Mesenchymal stem cell (in vitro differentiated cells and primary cell): ENCODE measurements at regions not wholly inside any gene's neighbourhood (a gene's known extent, or its start where the extent isn't known, plus 50 kb on each side); places are given as distances from the start of the nearest gene placed in this dataset.

Source experiments
- DNase-seq: peaks from one replicate; pipeline ENCODE4 v3.0.0-alpha.2; 2013
- H2AFZ ChIP-seq: one replicate; pipeline ENCODE4 v1.6.1; 2013; ENCODE audit warnings: low read depth, mild to moderate bottlenecking, control low read depth, inconsistent platforms, low read length, moderate library complexity
- H2AK5ac ChIP-seq: 2 replicates; pipeline ENCODE4 v1.6.1; 2013; ENCODE audit warnings: low read length, moderate library complexity, mild to moderate bottlenecking, inconsistent platforms; ENCODE audit not compliant: severe bottlenecking
- H2BK120ac ChIP-seq: one replicate; pipeline ENCODE4 v1.6.1; 2013; ENCODE audit warnings: low read depth, mild to moderate bottlenecking, inconsistent platforms, low read length, moderate library complexity
- H2BK12ac ChIP-seq, 2 experiments: one replicate each; pipeline ENCODE4 v1.6.1; 2013; ENCODE audit warnings: inconsistent platforms in 2 of 2, low read length in 2 of 2, mild to moderate bottlenecking in 2 of 2, moderate library complexity in 2 of 2, control low read depth in 1 of 2
- H2BK15ac ChIP-seq: one replicate; pipeline ENCODE4 v1.6.1; 2013; ENCODE audit warnings: mild to moderate bottlenecking, low read depth, inconsistent platforms; ENCODE audit not compliant: poor library complexity, severe bottlenecking
- H2BK5ac ChIP-seq: 2 replicates; pipeline ENCODE4 v1.6.1; 2013; ENCODE audit warnings: low read depth, mild to moderate bottlenecking, low read length, control low read depth, inconsistent platforms; ENCODE audit not compliant: poor library complexity, severe bottlenecking
- H3K14ac ChIP-seq, 2 experiments: one replicate each; pipeline ENCODE4 v1.6.1; 2013; ENCODE audit warnings: inconsistent platforms in 2 of 2, low read length in 2 of 2, control low read depth in 1 of 2, mild to moderate bottlenecking in 1 of 2, moderate library complexity in 1 of 2
- H3K18ac ChIP-seq, 2 experiments: one replicate each; pipeline ENCODE4 v1.6.1; 2013; ENCODE audit warnings: inconsistent platforms in 2 of 2, low read length in 2 of 2, control low read depth in 1 of 2, low read depth in 1 of 2, mild to moderate bottlenecking in 1 of 2
- H3K23ac ChIP-seq, 2 experiments: one replicate each; pipeline ENCODE4 v1.6.1; 2013; ENCODE audit warnings: inconsistent platforms in 2 of 2, low read length in 2 of 2, mild to moderate bottlenecking in 2 of 2, moderate library complexity in 2 of 2, control low read depth in 1 of 2
- H3K27ac ChIP-seq: 2 replicates; pipeline ENCODE4 v1.5.1; 2013; ENCODE audit warnings: mild to moderate bottlenecking, moderate library complexity, low read length, control low read depth, inconsistent platforms; ENCODE audit not compliant: poor library complexity, severe bottlenecking
- H3K27me3 ChIP-seq, 2 experiments: 2 replicates each; pipeline versions ENCODE4 v1.6.1 to v1.7.0; 2013; ENCODE audit warnings: low read length in 2 of 2, mild to moderate bottlenecking in 2 of 2, moderate library complexity in 2 of 2, control low read depth in 1 of 2, inconsistent platforms in 1 of 2; ENCODE audit not compliant: control insufficient read depth in 1 of 2, insufficient read depth in 1 of 2
- H3K36me3 ChIP-seq, 2 experiments: 2 replicates each; pipeline versions ENCODE4 v1.6.1 to v1.7.0; 2013; ENCODE audit warnings: low read length in 2 of 2, control low read depth in 1 of 2, inconsistent platforms in 1 of 2, low read depth in 1 of 2, mild to moderate bottlenecking in 1 of 2; ENCODE audit not compliant: insufficient read depth in 2 of 2, control insufficient read depth in 1 of 2
- H3K4ac ChIP-seq, 2 experiments: one replicate each; pipeline ENCODE4 v1.6.1; 2013; ENCODE audit warnings: inconsistent platforms in 2 of 2, low read length in 2 of 2, mild to moderate bottlenecking in 2 of 2, moderate library complexity in 2 of 2, control low read depth in 1 of 2, low read depth in 1 of 2
- H3K4me1 ChIP-seq: 2 replicates; pipeline ENCODE4 v1.6.1; 2013; ENCODE audit warnings: low read depth, low read length, control low read depth; ENCODE audit not compliant: control insufficient read depth, insufficient read depth
- H3K4me2 ChIP-seq: 2 replicates; pipeline ENCODE4 v1.6.1; 2013; ENCODE audit warnings: low read length, mild to moderate bottlenecking, inconsistent platforms; ENCODE audit not compliant: poor library complexity, severe bottlenecking
- H3K4me3 ChIP-seq, 2 experiments: 2 replicates each; pipeline versions ENCODE4 v1.5.1 to v1.7.0; 2013; ENCODE audit warnings: low read length in 2 of 2, mild to moderate bottlenecking in 2 of 2, control low read depth in 1 of 2, low read depth in 1 of 2; ENCODE audit not compliant: insufficient read depth in 1 of 2
- H3K79me1 ChIP-seq: replicated peaks from 2 replicates; pipeline ENCODE4 v1.6.1; 2013; ENCODE audit warnings: mild to moderate bottlenecking, control low read depth, low read length, inconsistent platforms; ENCODE audit not compliant: poor library complexity, severe bottlenecking
- H3K9ac ChIP-seq: 2 replicates; pipeline ENCODE4 v1.7.0; 2013; ENCODE audit warnings: mild to moderate bottlenecking, low read length, moderate library complexity
- H3K9me3 ChIP-seq: 2 replicates; pipeline ENCODE4 v1.7.0; 2013; ENCODE audit warnings: mild to moderate bottlenecking, low read length; ENCODE audit not compliant: control insufficient read depth
- H4K8ac ChIP-seq: one replicate; pipeline ENCODE4 v1.6.1; 2013; ENCODE audit warnings: inconsistent platforms, mild to moderate bottlenecking, low read length, moderate library complexity
- H4K91ac ChIP-seq: one replicate; pipeline ENCODE4 v1.6.1; 2013; ENCODE audit warnings: mild to moderate bottlenecking, low read length, inconsistent platforms
- WGBS: methylation state at CpG from one replicate; pipeline ENCODE4 v1.1.7; 2013; ENCODE audit warnings: mixed read lengths; 5-methylcytosine and 5-hydroxymethylcytosine counted together

GRCh38 chr2:53216805-53217204 is 550.8 kb upstream of the CHAC2 start:
- Histone ChIP-seq H3K27ac (no peak overlapping the region), H3K4me1 (no peaks in the 10 kb centered on the region), H2BK5ac (no peak overlapping the region), H2AK5ac (no peak overlapping the region), H3K4ac (no peak overlapping the region), H4K91ac (no peak overlapping the region), H3K4me3 (no peak overlapping the region), H3K9me3 (no peaks in the 10 kb centered on the region), H4K8ac (no peak overlapping the region), H3K27me3 (no peaks in the 10 kb centered on the region), H3K9ac (no peak overlapping the region), H3K4me2 (no peak overlapping the region), H3K36me3 (no peaks in the 10 kb centered on the region), H3K79me1 (no peaks in the 10 kb centered on the region), H3K14ac (no peak overlapping the region), H2BK12ac (no peak overlapping the region), H2AFZ (no peak overlapping the region), H2BK15ac (no peak overlapping the region), H3K23ac (no peak overlapping the region), H3K18ac (no peak overlapping the region), H2BK120ac (no peak overlapping the region)
- no peak for DNase-seq

DNA sequence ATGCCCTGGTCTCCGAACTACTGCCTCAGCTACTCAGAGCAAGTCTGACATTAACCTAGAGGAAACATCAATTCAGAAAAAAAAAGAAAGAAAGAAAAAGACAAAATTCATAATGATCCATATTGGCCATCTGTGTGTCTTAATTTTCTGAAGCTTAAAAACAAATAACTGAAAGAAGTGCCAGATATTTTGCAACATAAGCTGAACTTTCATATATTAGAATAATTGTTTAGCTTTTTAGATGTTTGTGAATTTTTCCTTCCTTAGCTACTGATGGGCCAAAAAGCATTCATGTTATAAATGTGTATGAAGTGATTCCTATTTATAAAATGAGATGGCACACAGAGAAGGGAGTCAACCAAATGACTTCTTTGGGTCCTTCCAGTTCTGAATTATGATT is 555.0 kb upstream of the CHAC2 start:
- no peak overlapping the region for H2BK5ac ChIP-seq
- no CpG with 5 or more reads among the region's 1 CpG for WGBS
- no peaks in the 10 kb centered on the region for H3K9me3 ChIP-seq
- H2BK12ac ChIP-seq: no peak overlapping the region
- H3K27me3 ChIP-seq: no peaks in the 10 kb centered on the region
- no peak overlapping the region for H3K4ac ChIP-seq
- no peak for DNase-seq
- no peak overlapping the region for H3K4me2 ChIP-seq
- H2BK15ac ChIP-seq: no peak overlapping the region
- no peaks in the 10 kb centered on the region for H3K4me1 ChIP-seq
- H3K23ac ChIP-seq: no peak overlapping the region
- no peaks in the 10 kb centered on the region for H3K79me1 ChIP-seq
- H2AK5ac ChIP-seq: no peak overlapping the region
- H4K91ac ChIP-seq: no peak overlapping the region
- H3K36me3 ChIP-seq: no peaks in the 10 kb centered on the region
- no peak overlapping the region for H3K18ac ChIP-seq
- no peak overlapping the region for H4K8ac ChIP-seq
- no peak overlapping the region for H3K14ac ChIP-seq
- H3K27ac ChIP-seq: no peak overlapping the region
- no peak overlapping the region for H2BK120ac ChIP-seq
- no peak overlapping the region for H3K9ac ChIP-seq
- no peak overlapping the region for H3K4me3 ChIP-seq
- no peak overlapping the region for H2AFZ ChIP-seq

GRCh38 chr2:53211201-53211774 is 556.3 kb upstream of the CHAC2 start:
- H3K27ac ChIP-seq: no peak overlapping the region
- H3K79me1 ChIP-seq: no peaks in the 10 kb centered on the region
- no peak overlapping the region for H3K4me2 ChIP-seq
- DNase-seq: no peak
- peak overlapping the region in 1 of 2 experiments; percentile 35 for H3K4ac ChIP-seq
- no peaks in the 10 kb centered on the region for H3K4me1 ChIP-seq
- no peak overlapping the region for H3K4me3 ChIP-seq
- H4K8ac ChIP-seq: no peak overlapping the region
- H3K18ac ChIP-seq: no peak overlapping the region
- no peak overlapping the region for H3K23ac ChIP-seq
- H2BK15ac ChIP-seq: no peak overlapping the region
- no peak overlapping the region for H2BK120ac ChIP-seq
- no peaks in the 10 kb centered on the region for H3K9me3 ChIP-seq
- WGBS: no CpG with 5 or more reads among the region's 2 CpGs
- H2AFZ ChIP-seq: no peak overlapping the region
- no peaks in the 10 kb centered on the region for H3K27me3 ChIP-seq
- H3K14ac ChIP-seq: no peak overlapping the region
- H2BK12ac ChIP-seq: no peak overlapping the region
- H4K91ac ChIP-seq: no peak overlapping the region
- H3K36me3 ChIP-seq: no peaks in the 10 kb centered on the region
- no peak overlapping the region for H3K9ac ChIP-seq
- no peak overlapping the region for H2BK5ac ChIP-seq
- H2AK5ac ChIP-seq: no peak overlapping the region

GRCh38 chr2:53210538-53210937 is 557.1 kb upstream of the CHAC2 start:
- Histone ChIP-seq H3K27ac (no peak overlapping the region), H3K18ac (no peak overlapping the region), H2AK5ac (no peak overlapping the region), H4K91ac (no peak overlapping the region), H3K36me3 (no peaks in the 10 kb centered on the region), H2BK12ac (no peak overlapping the region), H3K27me3 (no peaks in the 10 kb centered on the region), H3K23ac (no peak overlapping the region), H3K4ac (no peak overlapping the region), H3K4me1 (no peaks in the 10 kb centered on the region), H2BK120ac (no peak overlapping the region), H3K9ac (no peak overlapping the region), H3K4me3 (no peak overlapping the region), H3K14ac (no peak overlapping the region), H4K8ac (no peak overlapping the region), H2AFZ (no peak overlapping the region), H2BK15ac (no peak overlapping the region), H3K4me2 (no peak overlapping the region), H3K79me1 (no peaks in the 10 kb centered on the region), H3K9me3 (no peaks in the 10 kb centered on the region), H2BK5ac (no peak overlapping the region)
- DNase-seq: no peak
- 43% methylated on average over 2 of the region's 3 CpGs for WGBS
